ENCODE measurements at regions not wholly inside any gene's neighbourhood (a gene's known extent, or its start where the extent isn't known, plus 50 kb on each side); places are given as distances from the start of the nearest gene placed in this dataset.

DNA sequence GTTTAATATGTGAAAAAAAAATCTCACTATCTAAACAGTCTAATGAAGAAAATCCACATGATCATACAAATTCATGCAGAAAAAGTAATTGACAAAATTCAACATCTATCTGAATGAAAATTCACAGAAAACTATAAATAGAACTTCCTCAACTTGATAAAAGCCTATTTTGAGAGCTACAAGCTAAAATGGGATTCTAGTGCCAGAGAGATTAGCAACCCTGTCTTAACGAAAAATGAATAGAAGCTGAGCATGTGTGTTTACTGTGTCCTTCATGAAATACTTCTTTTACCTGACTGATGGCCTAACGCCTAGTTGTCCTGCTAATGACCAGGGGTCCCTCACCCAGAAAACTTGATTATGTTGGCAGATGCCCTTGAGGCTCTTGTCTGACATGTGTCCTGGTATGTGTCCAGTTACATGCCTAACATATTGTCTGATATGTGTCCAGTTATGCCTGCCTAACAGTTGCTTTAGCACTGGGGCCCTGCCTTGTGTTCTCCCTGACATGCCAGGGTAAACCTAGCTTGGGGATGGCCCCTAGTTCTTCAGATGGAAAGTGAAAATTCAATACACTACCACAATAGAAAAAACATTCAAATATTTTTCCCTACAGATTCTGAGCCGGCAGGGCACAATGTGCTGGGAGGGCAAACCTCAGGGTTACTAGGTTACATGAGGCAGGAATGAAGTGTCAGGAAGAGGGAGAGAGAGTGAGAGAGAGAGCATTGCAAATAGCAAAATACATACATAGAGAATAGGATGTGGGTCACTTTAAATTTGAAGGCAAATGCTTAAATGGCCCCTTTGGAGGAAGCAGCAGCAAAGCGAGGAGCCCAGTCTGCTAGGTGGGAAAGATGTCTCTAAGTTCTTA lies 834.0 kb downstream of the CDH11 start:
- Histone ChIP-seq H3K27ac (no peak overlapping the region), H3K4me1 (no peaks in the 10 kb centered on the region), H3K36me3 (no peaks in the 10 kb centered on the region), H3K4me3 (no peak overlapping the region), H3K9me3 (no peaks in the 10 kb centered on the region), H3K27me3 (no peaks in the 10 kb centered on the region), H3K9ac (ENCODE audit: low read depth in 2 of 2, low read length in 2 of 2) (no peak overlapping the region)
- TF ChIP-seq, protein P1, sequence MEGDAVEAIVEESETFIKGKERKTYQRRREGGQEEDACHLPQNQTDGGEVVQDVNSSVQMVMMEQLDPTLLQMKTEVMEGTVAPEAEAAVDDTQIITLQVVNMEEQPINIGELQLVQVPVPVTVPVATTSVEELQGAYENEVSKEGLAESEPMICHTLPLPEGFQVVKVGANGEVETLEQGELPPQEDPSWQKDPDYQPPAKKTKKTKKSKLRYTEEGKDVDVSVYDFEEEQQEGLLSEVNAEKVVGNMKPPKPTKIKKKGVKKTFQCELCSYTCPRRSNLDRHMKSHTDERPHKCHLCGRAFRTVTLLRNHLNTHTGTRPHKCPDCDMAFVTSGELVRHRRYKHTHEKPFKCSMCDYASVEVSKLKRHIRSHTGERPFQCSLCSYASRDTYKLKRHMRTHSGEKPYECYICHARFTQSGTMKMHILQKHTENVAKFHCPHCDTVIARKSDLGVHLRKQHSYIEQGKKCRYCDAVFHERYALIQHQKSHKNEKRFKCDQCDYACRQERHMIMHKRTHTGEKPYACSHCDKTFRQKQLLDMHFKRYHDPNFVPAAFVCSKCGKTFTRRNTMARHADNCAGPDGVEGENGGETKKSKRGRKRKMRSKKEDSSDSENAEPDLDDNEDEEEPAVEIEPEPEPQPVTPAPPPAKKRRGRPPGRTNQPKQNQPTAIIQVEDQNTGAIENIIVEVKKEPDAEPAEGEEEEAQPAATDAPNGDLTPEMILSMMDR (IDR thresholded peaks at IDR 0.05), result no peak
- no peak for DNase-seq
- intact Hi-C loops (cut with DNase I), result no loop called here

GRCh38 chr16:64282181-64282580 lies 839.7 kb downstream of the CDH11 start:
- no peak overlapping the region for H3K4me3 ChIP-seq

GRCh38 chr16:64280317-64280716 lies 841.5 kb downstream of the CDH11 start:
- Histone ChIP-seq H3K36me3 (no peaks in the 10 kb centered on the region), H3K27ac (no peak overlapping the region), H3K9me3 (no peaks in the 10 kb centered on the region), H3K4me3 (no peak overlapping the region), H3K27me3 (no peaks in the 10 kb centered on the region), H3K4me1 (no peaks in the 10 kb centered on the region), H3K9ac (ENCODE audit: low read depth in 2 of 2, low read length in 2 of 2) (no peak overlapping the region)
- DNase-seq, result no peak
- TF ChIP-seq, protein P1 (IDR thresholded peaks at IDR 0.05), result no peak
- intact Hi-C loops (cut with DNase I), result no loop called here

More at GRCh38 chr16:64282181-64282580, 839.7 kb downstream of the CDH11 start:
- no peaks in the 10 kb centered on the region for H3K9me3 ChIP-seq
- H3K4me1 ChIP-seq, result no peaks in the 10 kb centered on the region
- no peak overlapping the region for H3K9ac ChIP-seq (ENCODE audit: low read depth in 2 of 2, low read length in 2 of 2)
- TF ChIP-seq, protein P1 (IDR thresholded peaks at IDR 0.05), result no peak
- no peak for DNase-seq
- intact Hi-C loops (cut with DNase I), result no loop called here
- H3K27me3 ChIP-seq, result no peaks in the 10 kb centered on the region
- H3K27ac ChIP-seq, result no peak overlapping the region
- no peaks in the 10 kb centered on the region for H3K36me3 ChIP-seq

- Histone ChIP-seq H3K27me3 (no peaks in the 10 kb centered on the region), H3K36me3 (no peaks in the 10 kb centered on the region), H3K9me3 (no peaks in the 10 kb centered on the region), H3K9ac (ENCODE audit: low read depth in 2 of 2, low read length in 2 of 2) (no peak overlapping the region), H3K4me3 (no peak overlapping the region), H3K4me1 (no peaks in the 10 kb centered on the region), H3K27ac (no peak overlapping the region)
- intact Hi-C loops (cut with DNase I), result no loop called here
- TF ChIP-seq, protein P1 (IDR thresholded peaks at IDR 0.05), result no peak
- DNase-seq, result no peak
Measured at GRCh38 chr16:64278196-64278595, 843.7 kb downstream of the CDH11 start.

DNA sequence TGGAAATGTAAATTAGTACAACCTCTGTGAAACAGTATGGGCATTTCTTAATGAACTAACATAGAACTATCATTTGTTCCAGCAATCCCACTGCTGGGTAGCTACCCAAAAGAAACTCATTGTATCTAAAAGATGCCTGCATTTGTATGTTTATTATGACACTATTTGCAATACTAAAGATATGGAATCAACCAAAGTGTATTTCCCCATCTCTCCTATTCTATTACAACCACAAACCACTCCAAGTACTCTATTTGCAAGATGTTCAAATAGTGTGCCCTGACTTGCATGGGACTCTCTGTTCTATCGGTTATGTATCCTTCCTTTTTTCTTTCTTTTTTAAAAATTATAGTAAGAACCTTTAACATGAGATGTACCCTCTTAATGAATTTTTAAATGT lies 845.2 kb downstream of the CDH11 start:
- intact Hi-C loops (cut with DNase I), result no loop called here
- no peaks in the 10 kb centered on the region for H3K27me3 ChIP-seq
- DNase-seq, result no peak
- TF ChIP-seq, protein P1 (IDR thresholded peaks at IDR 0.05), result no peak
- no peak overlapping the region for H3K9ac ChIP-seq (ENCODE audit: low read depth in 2 of 2, low read length in 2 of 2)
- no peaks in the 10 kb centered on the region for H3K9me3 ChIP-seq
- H3K27ac ChIP-seq, result no peak overlapping the region
- no peak overlapping the region for H3K4me3 ChIP-seq
- no peaks in the 10 kb centered on the region for H3K36me3 ChIP-seq
- no peaks in the 10 kb centered on the region for H3K4me1 ChIP-seq

Measured in colonic mucosa (tissue), 4 donors.